ENCODE measurements at regions not wholly inside any gene's neighbourhood (a gene's known extent, or its start where the extent isn't known, plus 50 kb on each side); places are given as distances from the start of the nearest gene placed in this dataset.

DNA sequence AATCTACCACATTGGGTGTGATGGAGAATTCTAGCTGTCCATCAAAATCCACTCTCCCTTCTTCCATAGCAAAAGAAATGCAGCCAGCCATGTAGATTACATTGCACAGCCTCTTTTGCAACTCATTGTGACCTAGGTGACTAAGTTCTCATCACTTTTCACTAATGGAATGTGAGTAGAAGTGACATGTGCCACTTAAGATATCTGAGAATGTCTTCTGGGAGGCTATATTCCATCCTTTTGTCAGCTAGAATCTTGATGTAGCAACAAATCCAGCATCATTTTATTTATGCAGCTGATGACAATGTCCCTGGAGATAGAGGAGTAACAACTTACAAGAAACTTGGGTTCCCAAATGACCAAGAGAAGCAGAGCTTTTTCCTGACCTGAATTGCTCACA lies 61.5 kb upstream of the API5 start:
- TF ChIP-seq MAX (IDR thresholded peaks at IDR 0.05) (no peak), TCF12 (IDR thresholded peaks at IDR 0.05; ENCODE audit: low read depth) (no peak), EP300 (IDR thresholded peaks at IDR 0.05; ENCODE audit: borderline replicate concordance) (no peak), CEBPB (IDR thresholded peaks at IDR 0.05) (no peak), EGR1 (IDR thresholded peaks at IDR 0.05) (no peak)
- TF ChIP-seq, protein P1, sequence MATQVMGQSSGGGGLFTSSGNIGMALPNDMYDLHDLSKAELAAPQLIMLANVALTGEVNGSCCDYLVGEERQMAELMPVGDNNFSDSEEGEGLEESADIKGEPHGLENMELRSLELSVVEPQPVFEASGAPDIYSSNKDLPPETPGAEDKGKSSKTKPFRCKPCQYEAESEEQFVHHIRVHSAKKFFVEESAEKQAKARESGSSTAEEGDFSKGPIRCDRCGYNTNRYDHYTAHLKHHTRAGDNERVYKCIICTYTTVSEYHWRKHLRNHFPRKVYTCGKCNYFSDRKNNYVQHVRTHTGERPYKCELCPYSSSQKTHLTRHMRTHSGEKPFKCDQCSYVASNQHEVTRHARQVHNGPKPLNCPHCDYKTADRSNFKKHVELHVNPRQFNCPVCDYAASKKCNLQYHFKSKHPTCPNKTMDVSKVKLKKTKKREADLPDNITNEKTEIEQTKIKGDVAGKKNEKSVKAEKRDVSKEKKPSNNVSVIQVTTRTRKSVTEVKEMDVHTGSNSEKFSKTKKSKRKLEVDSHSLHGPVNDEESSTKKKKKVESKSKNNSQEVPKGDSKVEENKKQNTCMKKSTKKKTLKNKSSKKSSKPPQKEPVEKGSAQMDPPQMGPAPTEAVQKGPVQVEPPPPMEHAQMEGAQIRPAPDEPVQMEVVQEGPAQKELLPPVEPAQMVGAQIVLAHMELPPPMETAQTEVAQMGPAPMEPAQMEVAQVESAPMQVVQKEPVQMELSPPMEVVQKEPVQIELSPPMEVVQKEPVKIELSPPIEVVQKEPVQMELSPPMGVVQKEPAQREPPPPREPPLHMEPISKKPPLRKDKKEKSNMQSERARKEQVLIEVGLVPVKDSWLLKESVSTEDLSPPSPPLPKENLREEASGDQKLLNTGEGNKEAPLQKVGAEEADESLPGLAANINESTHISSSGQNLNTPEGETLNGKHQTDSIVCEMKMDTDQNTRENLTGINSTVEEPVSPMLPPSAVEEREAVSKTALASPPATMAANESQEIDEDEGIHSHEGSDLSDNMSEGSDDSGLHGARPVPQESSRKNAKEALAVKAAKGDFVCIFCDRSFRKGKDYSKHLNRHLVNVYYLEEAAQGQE (IDR thresholded peaks at IDR 0.05; ENCODE audit: low read depth): no peak
